GM03348 (cell line): ENCODE measurements at regions not wholly inside any gene's neighbourhood (a gene's known extent, or its start where the extent isn't known, plus 50 kb on each side); places are given as distances from the start of the nearest gene placed in this dataset.
"Not testable (repeated sequence)": the region's sequence is repeated elsewhere in the genome, so short reads cannot be mapped to it uniquely, and the experiment has no call there.

ENCODE experiments used
- DNase-seq: peaks from one replicate; pipeline ENCODE4 v3.0.0; 2012; ENCODE audit warnings: low spot score

DNA sequence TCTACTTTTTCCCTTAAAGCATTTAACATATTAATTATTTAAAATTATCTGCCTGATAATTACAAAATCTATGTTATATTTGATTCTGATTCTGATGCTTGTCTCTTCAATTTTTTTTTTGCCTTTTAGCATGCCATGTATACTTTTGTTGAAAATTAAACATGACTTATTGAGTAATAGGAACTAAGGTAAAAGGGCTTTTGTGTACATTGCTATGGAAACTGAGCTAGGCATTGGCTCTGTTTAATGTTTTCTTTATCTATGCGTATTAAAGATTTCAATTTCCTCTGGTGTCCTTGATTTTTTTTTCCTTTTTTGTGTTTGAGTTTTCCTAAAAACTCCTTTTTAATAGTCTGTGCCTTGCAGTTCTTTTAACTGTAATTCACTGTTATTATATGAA lies 805.2 kb downstream of the DHX35 start:
- no peak for DNase-seq

DNA sequence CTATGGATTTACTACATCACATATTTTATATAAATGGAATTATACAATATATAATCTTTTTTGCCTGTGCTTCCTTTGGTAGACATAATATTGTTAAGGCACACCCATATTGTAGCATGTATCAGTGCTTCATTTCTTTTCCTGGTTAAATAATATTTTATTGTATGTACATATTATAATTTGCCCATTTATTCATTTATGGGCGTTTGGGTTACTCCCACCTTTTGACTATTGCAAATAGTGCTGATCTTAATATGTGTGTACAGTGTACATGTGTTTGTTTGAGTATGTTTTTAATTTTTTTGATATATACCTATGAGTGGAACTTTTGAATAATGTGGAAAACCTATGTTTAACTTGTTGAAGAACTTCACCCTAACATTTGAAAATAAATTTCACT lies 804.2 kb downstream of the DHX35 start:
- DNase-seq, result no peak

DNA sequence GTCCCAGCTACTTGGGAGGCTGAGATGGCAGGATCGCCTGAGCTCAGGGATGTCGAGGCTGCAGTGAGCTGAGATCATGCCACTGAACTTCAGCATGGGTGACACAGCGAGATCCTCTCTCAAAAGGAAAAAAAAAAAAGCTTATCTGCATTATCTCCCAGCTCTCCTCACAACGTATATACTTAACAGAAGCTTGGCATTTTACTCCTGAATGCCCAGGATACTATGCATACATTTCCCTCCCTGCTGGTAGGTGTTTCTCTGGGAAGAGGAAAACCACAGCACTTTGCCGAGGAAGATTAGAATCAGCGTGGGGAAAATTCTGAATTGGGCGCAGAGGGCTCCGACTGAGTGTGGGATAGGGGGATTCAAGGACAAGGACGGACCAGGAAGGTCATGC lies 800.6 kb downstream of the DHX35 start:
- DNase-seq, result no peak

DNA sequence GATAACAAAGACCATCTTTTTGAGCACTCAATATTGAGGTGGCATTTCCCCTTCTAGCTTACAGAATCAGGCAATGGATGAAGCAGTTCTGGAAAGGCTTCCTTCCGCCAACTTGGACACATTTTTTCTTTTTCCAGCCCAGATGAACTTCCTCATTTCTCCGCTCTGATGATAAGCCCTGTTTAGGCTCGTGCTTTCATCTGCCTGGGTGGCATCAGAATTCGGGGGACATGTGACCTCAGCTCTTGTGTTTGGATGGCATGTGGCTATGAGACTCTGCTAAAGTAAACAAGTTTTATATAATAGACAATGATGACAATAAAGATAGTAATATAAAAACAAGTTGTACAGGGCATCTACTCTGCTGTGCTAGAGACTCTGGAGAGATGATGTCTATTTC lies 796.7 kb downstream of the DHX35 start:
- DNase-seq, result no peak

DNA sequence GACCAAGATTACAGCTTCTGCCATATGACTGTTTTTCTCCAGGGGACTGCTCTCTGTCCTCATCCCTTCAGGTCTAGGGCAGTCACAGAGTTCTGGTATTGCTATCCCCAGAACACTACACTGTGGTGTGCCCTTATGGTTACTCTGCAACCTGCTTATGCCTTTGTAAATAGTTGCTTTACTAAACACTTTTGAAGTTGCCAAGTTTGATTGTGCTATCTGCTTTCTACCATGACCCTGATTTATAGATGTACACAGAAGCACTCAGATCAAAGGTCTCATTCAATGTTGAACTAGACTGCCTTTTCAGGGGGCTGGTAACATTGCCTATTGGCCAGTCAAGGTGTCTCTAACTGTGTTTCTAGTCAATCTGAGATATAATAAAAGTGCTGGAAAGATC lies 794.7 kb downstream of the DHX35 start:
- no peak for DNase-seq

DNA sequence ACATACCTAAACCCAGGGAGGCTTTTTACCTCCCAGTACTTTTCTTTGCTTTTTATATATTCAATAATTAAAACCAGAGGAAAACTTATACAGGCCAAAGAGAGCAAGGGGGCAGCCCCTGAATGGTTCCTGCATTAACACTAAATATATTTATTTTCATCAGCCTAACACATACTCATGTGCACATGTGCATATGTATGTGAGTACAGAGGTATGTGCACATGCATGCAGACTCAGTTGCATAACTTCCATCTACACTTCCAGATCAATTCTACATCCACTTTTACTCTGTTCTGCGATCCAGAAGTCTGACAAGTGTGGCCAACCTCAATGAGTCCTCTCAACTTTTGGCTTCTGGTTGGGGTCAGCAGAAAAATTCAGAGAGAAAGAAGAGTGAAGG lies 794.2 kb downstream of the DHX35 start:
- DNase-seq, result no peak

DNA sequence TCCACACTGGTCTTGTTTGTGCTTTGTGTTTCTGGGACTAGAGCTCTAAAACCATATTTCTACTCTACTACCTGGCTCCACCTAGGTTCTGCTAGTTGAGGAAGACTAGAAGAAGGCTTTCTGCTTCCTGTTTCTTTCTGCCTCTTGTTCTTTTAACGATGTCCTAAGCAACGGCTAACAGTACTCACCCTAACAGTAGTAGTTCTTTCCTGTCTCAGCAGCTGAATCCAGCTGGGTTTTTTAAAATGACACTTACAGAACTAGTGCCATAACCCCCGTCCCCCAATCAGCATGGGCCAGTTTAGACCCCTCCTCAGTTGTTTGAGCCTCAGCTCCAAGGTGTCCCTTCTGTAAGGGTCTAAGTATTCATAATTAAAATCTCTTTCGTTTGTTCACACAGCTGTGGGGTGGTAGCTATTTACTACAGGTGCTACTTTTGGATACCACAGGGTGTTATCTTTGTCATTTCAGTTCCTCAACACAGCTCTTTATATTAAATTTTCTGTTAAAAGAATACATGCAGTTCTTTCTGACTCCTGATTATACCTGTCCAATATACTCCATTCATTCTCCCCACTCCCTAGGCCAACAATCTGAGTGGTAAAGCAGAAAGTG lies 790.2 kb downstream of the DHX35 start:
- DNase-seq, result no peak

DNA sequence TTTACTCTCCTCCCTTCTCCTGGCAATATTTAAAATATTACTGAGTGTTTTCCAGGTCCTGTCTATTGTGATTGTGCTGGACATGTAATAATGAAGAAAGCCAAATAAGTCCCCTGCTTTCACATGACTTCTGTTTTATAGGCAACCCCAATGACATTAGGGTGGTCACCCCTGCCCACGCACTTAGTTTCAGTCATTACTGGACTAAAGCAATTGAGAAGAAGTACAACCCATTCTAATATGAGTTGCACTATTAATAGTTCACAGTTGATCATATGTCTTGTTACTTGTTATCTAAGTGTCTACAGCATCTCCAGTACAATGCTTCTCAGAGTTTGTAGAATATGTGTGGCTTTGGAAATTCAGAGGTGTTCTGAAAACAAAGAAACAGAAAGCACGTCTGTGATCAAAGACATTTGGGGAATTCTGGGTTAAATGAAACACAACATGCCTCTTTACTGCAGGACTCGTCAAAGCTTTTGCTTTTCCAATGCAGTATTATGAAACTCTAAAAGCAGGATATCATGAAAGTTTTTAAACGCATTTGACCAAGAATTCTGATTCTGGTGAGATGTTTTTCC lies 789.5 kb downstream of the DHX35 start:
- DNase-seq, result no peak

DNA sequence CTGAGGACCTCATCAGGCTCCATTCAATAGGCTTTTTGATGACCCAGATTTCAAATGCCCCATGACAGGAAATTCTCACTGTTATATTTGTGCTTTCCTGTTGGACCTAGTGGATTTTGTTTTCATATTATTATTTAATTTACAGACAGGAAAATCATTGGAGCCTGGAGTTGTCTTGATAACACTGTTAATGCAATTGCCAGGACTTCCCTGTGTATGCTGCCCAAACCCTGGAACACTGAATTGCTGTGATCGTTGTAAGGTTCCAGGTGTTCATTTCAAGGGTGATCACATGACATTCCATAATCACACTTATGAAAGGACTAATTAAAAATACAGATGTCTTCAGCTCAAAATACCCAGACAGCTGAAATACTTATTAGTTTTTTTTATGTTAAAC lies 783.2 kb downstream of the DHX35 start:
- no peak for DNase-seq

DNA sequence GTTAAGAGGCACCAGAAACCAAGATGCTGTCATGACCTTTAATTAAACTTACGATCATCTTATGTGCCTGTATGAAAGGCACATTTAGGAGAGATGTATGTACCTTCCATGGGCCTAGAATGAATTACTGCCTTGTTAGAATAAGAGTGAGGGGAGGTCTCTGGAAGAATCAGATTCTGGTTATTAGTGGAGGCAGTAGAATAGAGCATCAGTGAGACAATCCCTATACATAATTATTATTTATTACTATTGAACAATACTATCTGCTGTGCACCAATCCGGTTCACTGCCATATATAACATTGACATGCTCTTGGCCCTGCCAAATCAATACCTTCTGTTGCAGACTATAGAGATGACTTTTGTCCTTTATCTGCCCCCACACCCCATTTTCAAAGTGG lies 776.5 kb downstream of the DHX35 start:
- DNase-seq, result no peak

DNA sequence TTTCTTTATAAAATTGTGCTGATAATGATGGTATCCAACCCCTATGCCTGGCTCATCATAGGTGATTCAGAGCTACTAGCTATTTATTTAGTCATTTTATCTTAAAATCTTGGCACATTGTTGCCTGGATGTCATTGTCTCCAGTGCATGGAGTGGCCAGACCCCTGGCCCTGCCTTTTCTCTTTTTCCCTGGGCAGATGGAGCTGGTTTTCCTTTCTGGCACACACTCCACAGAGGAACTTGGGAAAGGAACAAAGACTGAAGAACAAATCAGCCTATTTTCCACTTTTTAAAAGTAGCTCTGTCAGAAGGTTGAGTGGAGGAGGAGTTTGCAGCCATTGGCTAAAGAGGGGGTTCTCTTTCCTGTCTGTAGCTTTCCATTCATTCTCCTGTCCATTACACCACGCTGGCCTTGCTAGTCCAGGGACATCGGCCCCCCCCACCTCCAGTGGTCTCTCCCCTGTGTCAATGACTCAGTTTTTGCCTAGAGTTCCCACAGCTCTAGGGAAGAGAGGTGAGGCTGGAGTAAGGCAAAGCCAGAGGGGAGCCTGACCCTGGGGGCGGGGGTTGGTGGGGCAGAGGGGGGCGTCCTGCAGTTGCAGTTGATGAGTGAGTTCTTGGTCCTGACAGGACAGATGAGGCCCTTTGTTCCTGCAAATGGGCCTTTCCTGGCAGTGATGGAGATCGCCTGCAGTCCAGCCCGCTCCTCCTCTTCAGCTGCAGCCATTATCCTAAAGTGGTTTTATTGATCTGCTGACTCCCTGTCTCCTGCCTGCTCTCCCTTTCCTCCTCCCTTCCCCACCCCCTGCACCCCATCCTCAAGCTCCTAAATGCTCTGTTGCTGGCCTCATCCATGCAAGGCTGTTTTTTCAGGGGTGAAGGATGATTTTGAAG lies 774.5 kb downstream of the DHX35 start:
- no peak for DNase-seq

DNA sequence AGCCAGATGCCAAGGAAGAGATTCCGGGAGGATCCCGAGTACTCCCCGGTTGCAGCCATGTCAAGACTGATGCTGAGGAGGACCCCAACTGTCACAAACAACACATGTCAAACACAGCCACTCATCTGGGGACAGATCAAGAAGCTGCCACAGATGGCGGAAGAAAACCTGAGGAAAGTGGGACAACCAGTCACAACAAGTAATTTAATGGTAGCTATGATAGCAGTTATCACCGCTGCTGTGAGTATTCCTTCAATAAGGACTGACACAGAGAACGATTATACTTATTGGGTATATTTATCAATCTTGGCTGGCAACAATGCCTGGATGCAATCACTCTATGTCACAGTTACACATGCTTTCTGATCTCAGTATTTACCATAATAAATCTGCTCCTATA lies 763.4 kb downstream of the DHX35 start:
- DNase-seq, result not testable (repeated sequence)

DNA sequence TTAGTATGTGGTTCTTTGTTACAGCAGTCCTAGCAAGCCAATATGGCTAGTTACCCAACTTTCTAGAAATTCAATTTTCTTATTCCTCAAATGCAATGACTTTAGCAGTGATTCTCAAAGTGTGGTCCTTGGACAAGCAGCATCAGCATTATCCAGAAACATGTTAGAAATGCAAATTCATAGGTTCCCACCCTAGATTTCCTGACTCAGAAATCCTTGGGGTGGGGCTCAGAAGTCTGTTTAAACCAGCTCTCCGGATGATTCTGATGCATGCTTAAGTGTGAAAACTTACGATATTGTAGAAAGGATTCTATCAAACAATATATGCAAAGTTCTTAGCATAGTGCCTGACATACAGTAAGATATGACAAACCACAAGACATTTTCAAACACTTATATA lies 757.1 kb downstream of the DHX35 start:
- no peak for DNase-seq

DNA sequence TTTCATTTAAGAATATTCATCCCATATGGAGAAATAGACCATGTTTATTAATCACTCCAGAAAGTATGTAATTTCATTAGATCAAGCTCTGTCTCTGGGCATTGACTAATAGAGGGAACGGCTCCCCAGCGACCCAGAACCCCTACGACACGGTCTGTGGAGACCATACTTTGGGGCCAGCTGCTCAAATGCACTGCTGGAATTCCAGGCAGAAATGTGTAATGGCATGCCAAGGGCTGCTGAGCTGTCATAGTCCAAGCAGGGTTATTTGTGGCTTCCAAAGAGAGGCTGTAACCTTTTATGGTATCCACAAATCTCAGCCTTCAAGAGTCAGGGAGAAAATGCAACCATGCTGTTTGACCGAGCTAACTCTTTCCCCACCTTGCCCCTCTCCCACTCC lies 755.8 kb downstream of the DHX35 start:
- no peak for DNase-seq

DNA sequence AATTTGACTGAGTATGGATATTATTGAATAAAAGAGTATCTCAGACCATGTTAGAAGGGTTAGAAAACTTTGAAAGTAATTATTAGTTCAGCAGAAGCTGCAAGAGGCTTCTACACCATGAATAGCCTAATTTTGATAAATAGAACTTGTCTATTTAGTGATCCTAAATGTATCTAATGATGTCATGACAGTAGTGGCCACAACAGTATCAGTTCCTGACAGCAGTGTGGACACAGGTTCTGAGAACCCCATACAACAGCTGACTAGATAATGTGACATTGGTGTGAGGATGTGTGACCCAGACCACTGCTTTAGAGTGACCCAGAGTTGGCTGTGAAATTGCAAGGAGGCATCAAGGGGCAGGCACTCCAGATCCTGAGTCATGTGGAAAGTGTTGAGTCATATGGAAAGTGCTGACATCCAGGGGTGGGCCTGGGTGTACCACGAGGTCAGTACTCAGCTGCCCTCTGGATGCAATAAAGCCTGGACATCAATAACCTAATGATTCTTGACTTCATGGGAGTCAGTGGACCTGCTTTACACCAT lies 754.7 kb downstream of the DHX35 start:
- no peak for DNase-seq

DNA sequence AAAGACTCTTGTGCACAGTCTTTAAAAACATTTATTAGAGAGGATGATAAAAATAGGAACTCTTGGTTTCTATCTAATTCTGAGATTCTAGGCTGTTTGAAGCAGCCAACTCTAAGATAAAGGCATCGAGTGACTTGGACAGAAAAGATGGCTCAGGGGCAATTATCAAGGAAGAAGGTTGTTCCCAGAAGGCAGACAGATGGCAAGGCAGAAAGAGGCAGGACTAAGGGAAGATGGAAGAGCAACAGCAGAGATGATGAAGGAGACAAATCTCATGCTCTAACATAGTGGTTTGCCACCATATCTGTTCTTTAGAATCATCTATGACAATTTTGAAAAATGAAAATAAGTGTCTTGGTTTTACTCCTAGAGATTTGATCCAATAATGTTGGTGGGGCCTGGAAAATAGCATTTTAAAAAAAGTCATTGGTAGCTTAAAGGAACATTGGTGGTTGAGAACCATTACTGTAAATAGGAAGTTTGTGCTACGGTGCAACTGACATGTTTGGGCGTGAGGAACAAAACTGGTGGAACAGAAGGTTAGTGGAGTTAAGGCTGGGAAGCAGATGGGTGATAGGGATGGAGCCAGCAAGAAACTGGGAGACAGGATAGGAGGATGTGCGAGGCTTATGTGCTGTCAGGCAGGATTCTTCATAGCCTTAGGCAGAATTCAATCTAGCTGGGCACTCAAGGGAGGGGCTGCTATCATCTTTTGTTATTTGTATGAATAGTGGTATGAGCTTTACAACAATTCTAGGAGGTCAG lies 751.1 kb downstream of the DHX35 start:
- DNase-seq, result no peak

DNA sequence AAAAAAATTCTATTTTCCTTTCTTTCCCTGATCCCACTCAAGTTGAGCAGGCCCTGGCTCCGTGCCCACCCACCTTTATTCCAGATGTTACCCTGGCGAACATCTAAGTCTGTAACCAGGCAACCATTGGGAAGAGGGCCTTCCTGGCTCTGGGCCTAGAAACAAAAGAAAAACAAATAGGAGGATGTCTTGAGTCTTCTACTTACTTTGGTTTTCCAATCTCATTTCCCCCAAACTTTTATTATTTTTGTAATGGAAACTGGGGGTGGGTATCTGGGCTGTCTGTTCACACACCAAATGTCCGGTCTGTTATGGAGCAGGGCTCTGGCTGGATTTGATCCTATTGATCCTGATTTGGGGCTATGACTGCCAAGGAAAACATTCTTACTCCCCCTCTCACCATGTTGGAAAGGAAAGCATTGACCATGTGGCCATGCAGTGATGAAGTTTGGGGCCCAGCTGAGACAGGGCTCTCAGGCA lies 744.1 kb downstream of the DHX35 start:
- DNase-seq, result no peak

DNA sequence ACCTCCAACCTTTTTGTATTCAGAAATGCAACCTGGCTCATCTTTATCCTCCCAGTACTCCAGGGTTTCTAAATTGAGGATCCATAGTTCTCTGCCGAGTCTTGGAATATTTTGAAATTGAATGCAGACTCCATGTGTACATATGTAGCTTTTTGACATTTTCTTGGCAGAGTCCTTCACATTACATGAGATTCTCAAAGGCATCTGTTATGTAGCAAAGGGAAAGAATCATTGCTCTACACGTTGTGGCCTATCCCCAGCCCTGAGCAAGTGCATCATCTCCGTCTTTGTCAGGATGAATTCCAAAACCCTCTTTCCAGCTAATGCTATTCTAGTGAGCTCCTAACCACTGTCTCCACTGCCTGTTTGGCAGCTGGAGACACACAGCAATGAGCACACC lies 742.9 kb downstream of the DHX35 start:
- no peak for DNase-seq

DNA sequence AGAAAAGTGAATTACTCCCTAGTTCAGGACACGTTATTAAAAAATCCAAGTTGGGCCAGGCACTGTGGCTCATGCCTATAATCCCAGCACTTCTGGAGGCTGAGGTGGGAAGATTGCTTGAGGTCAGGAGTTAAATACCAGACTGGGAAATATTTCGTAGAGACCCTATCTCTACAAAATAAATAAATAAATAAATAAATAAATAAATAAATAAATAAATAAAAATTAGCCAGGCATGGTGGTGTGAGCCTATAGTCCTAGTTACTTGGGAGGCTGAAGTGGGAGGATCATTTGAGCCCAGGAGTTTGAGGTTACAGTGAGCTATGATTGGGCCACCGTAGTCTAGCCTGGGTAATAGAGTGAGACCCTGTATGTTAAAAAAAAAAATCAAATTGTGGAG lies 741.2 kb downstream of the DHX35 start:
- DNase-seq, result not testable (repeated sequence)

DNA sequence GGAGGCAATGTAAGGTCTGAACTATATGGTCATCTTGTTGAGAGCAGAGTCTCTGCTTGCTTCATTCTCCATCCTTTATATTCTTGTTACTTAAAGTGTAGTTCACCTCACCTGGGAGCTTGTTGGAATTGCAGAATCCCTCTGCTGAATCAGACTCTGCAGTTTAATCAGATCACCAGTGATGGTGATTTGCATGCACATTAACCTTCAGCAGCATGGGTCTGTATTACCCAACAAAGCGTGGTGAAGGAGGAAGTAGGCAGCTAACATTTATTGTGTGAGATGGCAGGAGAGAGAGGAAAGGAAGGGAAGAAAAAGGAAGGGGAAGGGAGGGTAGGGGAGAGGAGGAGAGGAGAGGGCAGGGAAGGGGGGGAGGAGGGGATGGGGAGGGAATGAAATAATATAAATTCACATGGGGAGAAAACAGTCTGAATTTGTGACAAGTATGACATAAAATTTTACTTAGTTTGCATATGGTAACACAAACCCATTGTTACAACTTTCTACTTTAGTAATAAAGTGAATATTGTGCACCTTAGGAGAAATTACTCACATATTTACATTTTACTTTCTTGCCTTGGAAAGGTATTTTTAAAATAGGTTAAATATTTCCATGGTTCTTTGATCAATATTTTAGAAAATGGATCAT lies 740.7 kb downstream of the DHX35 start:
- no peak for DNase-seq

DNA sequence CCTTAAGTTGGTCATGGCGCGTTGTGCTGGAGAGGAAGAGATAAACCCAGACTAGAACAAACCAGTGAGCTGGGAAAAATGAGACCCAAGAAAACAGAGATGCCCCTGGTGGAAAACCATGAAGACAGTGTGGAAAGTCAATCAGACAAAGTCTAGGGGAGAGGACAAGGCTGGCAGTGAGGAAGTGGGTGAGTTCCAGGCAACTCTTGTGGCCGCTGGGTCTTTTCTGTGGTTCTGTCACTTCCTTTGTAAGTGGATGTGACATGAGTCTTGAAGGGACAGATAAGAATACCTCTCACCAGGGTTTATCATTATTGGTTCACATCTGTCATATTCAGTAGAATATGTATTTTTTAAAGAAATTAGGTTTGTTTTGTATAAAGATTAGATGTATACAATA lies 738.4 kb downstream of the DHX35 start:
- no peak for DNase-seq
